ENCODE measurements at regions not wholly inside any gene's neighbourhood (a gene's known extent, or its start where the extent isn't known, plus 50 kb on each side); places are given as distances from the start of the nearest gene placed in this dataset.

GRCh38 chr6:168182366-168182765, 103.4 kb upstream of the FRMD1 start:
- TF ChIP-seq CTCF (IDR thresholded peaks at IDR 0.05) (no peak), POLR2A (IDR thresholded peaks at IDR 0.05) (no peak), POLR2AphosphoS5 (IDR thresholded peaks at IDR 0.05) (no peak)
